Endodermal cell (in vitro differentiated cells): ENCODE measurements at regions not wholly inside any gene's neighbourhood (a gene's known extent, or its start where the extent isn't known, plus 50 kb on each side); places are given as distances from the start of the nearest gene placed in this dataset.
A peak's percentile ranks its signal among the peaks of the same experiment; 100 is the strongest.
"Not testable (repeated sequence)": the region's sequence is repeated elsewhere in the genome, so short reads cannot be mapped to it uniquely, and the experiment has no call there.

Experiments used
- DNase-seq: peaks from one replicate; pipeline ENCODE4 v3.0.0-alpha.2; 2017
- H3K27ac ChIP-seq: 2 replicates; pipeline ENCODE4 v1.5.1; 2013; ENCODE audit warnings: mild to moderate bottlenecking, low read depth, low read length, moderate library complexity
- H3K27me3 ChIP-seq: 2 replicates; pipeline ENCODE4 v1.6.1; 2013; ENCODE audit warnings: mild to moderate bottlenecking, low read length, moderate library complexity; ENCODE audit not compliant: insufficient read depth, control insufficient read depth, poor library complexity, severe bottlenecking
- H3K36me3 ChIP-seq: 2 replicates; pipeline ENCODE4 v1.7.0; 2013; ENCODE audit warnings: mild to moderate bottlenecking, low read length, moderate library complexity; ENCODE audit not compliant: control insufficient read depth, insufficient read depth
- H3K4me1 ChIP-seq: one replicate; pipeline ENCODE4 v1.7.0; 2013; ENCODE audit warnings: low read length; ENCODE audit not compliant: control insufficient read depth, insufficient read depth
- H3K4me3 ChIP-seq: 2 replicates; pipeline ENCODE4 v1.5.1; 2013; ENCODE audit warnings: mild to moderate bottlenecking, low read length, moderate library complexity
- H3K9ac ChIP-seq: 2 replicates; pipeline ENCODE4 v1.6.1; 2013; ENCODE audit warnings: mild to moderate bottlenecking, low read length, moderate library complexity; ENCODE audit not compliant: poor library complexity, severe bottlenecking; ENCODE audit errors: extremely low read depth
- H3K9me3 ChIP-seq: 2 replicates; pipeline ENCODE4 v1.6.1; 2013; ENCODE audit warnings: mild to moderate bottlenecking, low read length, moderate library complexity; ENCODE audit not compliant: control insufficient read depth
- H3K27ac Mint-ChIP-seq: 2 replicates; pipeline ENCODE4 v1.8.0; 2020; ENCODE audit warnings: mixed read lengths
- H3K27me3 Mint-ChIP-seq: 2 replicates; pipeline ENCODE4 v1.8.0; 2021; ENCODE audit warnings: mild to moderate bottlenecking, mixed read lengths; ENCODE audit not compliant: insufficient read depth
- H3K36me3 Mint-ChIP-seq: 2 replicates; pipeline ENCODE4 v1.8.0; 2020; ENCODE audit warnings: low read depth, mixed read lengths
- H3K4me1 Mint-ChIP-seq: 2 replicates; pipeline ENCODE4 v1.8.0; 2020; ENCODE audit warnings: mixed read lengths
- H3K4me3 Mint-ChIP-seq: 2 replicates; pipeline ENCODE4 v1.8.0; 2020; ENCODE audit warnings: mild to moderate bottlenecking, moderate library complexity, mixed read lengths
- H3K9me3 Mint-ChIP-seq: 2 replicates; pipeline ENCODE4 v1.8.0; 2020; ENCODE audit warnings: mild to moderate bottlenecking, mixed read lengths
- CTCF ChIP-seq: fragments of 200-600 bp; sonication (generic); conservative IDR thresholded peaks from 2 replicates; pipeline ENCODE4 v1.5.0; 2021; ENCODE audit warnings: antibody characterized with exemption, mild to moderate bottlenecking
- WGBS, 2 experiments: methylation state at CpG; one replicate each; pipeline versions ENCODE4 v1.1.5 to v1.1.7; 2013; ENCODE audit warnings: missing lambda C conversion rate in 2 of 2, mixed read lengths in 1 of 2; ENCODE audit not compliant: insufficient coverage in 1 of 2, insufficient read length in 1 of 2; 5-methylcytosine and 5-hydroxymethylcytosine counted together

DNA sequence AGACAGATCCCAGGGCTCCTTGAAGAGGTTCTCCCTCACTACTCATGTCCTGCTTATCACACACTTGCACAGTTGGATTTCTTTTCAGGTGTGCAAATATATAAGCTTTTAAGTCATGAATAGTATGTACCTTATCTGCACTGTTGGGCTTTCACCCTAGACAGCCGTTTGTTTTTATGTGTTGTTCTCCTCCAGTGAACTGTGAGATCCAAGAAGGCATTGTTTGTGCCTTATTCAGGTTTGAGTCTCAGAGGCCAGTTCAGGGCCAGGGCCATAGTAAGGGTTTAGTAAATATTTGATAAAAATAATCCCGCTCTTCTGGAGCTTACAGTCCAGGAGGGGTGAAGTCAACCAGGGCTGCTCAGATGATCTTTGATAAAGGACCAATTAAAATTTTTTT is 480.0 kb downstream of the TMEM38B start:
- H3K27me3 Mint-ChIP-seq: no peaks in the 10 kb centered on the region
- H3K36me3 Mint-ChIP-seq: no peaks in the 10 kb centered on the region
- peaks cover 1% of the 10 kb centered on the region for H3K9me3 Mint-ChIP-seq
- no peak overlapping the region for H3K4me3 ChIP-seq
- no peak overlapping the region for H3K27ac Mint-ChIP-seq
- no peaks in the 10 kb centered on the region for H3K9me3 ChIP-seq
- H3K27me3 ChIP-seq: no peaks in the 10 kb centered on the region
- no peak overlapping the region for H3K27ac ChIP-seq
- no peak for TF ChIP-seq CTCF
- H3K36me3 ChIP-seq: no peaks in the 10 kb centered on the region
- no peak for DNase-seq
- H3K4me1 ChIP-seq: no peaks in the 10 kb centered on the region
- H3K4me1 Mint-ChIP-seq: no peaks in the 10 kb centered on the region
- 93% methylated on average over 2 of the region's 2 CpGs; no CpG with 5 or more reads in 1 of the 2 experiments for WGBS, 2 experiments
- no peak overlapping the region for H3K4me3 Mint-ChIP-seq
- H3K9ac ChIP-seq: no peak overlapping the region

DNA sequence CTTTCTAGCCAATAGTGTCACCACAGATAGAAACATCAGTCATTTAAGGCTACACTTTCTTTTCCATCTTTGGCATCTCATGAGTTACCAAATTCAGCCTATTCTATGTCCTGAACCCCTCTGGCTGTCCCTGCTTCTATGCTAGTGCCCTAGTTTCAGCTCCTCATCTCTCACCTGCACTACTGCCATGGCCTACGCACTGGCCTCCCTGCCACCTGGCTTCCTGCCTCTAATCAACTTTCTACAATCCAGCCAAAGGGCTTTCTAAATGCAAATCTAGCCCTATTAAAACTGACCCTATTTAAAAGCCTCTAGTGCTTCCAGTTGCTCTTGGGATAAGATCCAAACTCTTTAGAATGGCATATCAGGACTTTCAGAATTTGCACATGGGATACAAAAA is 482.9 kb downstream of the TMEM38B start:
- no peaks in the 10 kb centered on the region for H3K36me3 Mint-ChIP-seq
- H3K9me3 Mint-ChIP-seq: peaks cover under 1% of the 10 kb centered on the region
- Histone ChIP-seq H3K4me1 (no peaks in the 10 kb centered on the region), H3K9me3 (no peaks in the 10 kb centered on the region), H3K4me3 (no peak overlapping the region), H3K27me3 (no peaks in the 10 kb centered on the region), H3K27ac (no peak overlapping the region), H3K36me3 (no peaks in the 10 kb centered on the region), H3K9ac (no peak overlapping the region)
- H3K27me3 Mint-ChIP-seq: no peaks in the 10 kb centered on the region
- DNase-seq: no peak
- no peak overlapping the region for H3K27ac Mint-ChIP-seq
- TF ChIP-seq CTCF: no peak
- no peak overlapping the region for H3K4me3 Mint-ChIP-seq
- 95 to 100% methylated on average over 1 of the region's 1 CpG for WGBS, 2 experiments
- H3K4me1 Mint-ChIP-seq: no peaks in the 10 kb centered on the region

GRCh38 chr9:106179191-106179590 is 484.9 kb downstream of the TMEM38B start:
- TF ChIP-seq CTCF: no peak
- H3K36me3 ChIP-seq: no peaks in the 10 kb centered on the region
- no peaks in the 10 kb centered on the region for H3K27me3 ChIP-seq
- Mint-ChIP-seq H3K4me3 (no peak overlapping the region), H3K9me3 (peaks cover 2% of the 10 kb centered on the region), H3K27me3 (no peaks in the 10 kb centered on the region), H3K4me1 (no peaks in the 10 kb centered on the region), H3K27ac (no peak overlapping the region), H3K36me3 (no peaks in the 10 kb centered on the region)
- no peak overlapping the region for H3K27ac ChIP-seq
- no peak overlapping the region for H3K4me3 ChIP-seq
- no peak for DNase-seq
- no peak overlapping the region for H3K9ac ChIP-seq
- no peaks in the 10 kb centered on the region for H3K9me3 ChIP-seq
- no peaks in the 10 kb centered on the region for H3K4me1 ChIP-seq
- WGBS, 2 experiments: 87 to 91% methylated on average over 3 of the region's 3 CpGs

GRCh38 chr9:106203815-106204516 is 509.6 kb downstream of the TMEM38B start:
- not testable (repeated sequence) for H3K9me3 ChIP-seq, H3K36me3 ChIP-seq, H3K36me3 Mint-ChIP-seq, H3K9ac ChIP-seq, H3K4me1 Mint-ChIP-seq, H3K9me3 Mint-ChIP-seq, H3K27me3 Mint-ChIP-seq, H3K27ac Mint-ChIP-seq, H3K4me1 ChIP-seq, H3K27me3 ChIP-seq, H3K4me3 Mint-ChIP-seq, H3K4me3 ChIP-seq, H3K27ac ChIP-seq
- DNase-seq: peak; percentile 70
- 78 to 82% methylated on average over 3 to 8 of the region's 8 CpGs for WGBS, 2 experiments
